Ectodermal cell (in vitro differentiated cells): ENCODE measurements at regions not wholly inside any gene's neighbourhood (a gene's known extent, or its start where the extent isn't known, plus 50 kb on each side); places are given as distances from the start of the nearest gene placed in this dataset.

Experiments used
- H3K27ac ChIP-seq: 2 replicates; pipeline ENCODE4 v1.7.0; 2013; ENCODE audit warnings: mild to moderate bottlenecking, low read depth, low read length; ENCODE audit not compliant: insufficient read depth, poor library complexity, severe bottlenecking
- H3K27me3 ChIP-seq: 2 replicates; pipeline ENCODE4 v1.7.0; 2013; ENCODE audit warnings: mild to moderate bottlenecking, low read length; ENCODE audit not compliant: insufficient read depth, control insufficient read depth, poor library complexity, severe bottlenecking
- H3K36me3 ChIP-seq: one replicate; pipeline ENCODE4 v1.7.0; 2013; ENCODE audit warnings: low read length; ENCODE audit not compliant: control insufficient read depth, insufficient read depth
- H3K4me1 ChIP-seq: one replicate; pipeline ENCODE4 v1.7.0; 2013; ENCODE audit warnings: low read length; ENCODE audit not compliant: control insufficient read depth, insufficient read depth
- H3K4me3 ChIP-seq: 2 replicates; pipeline ENCODE4 v1.7.0; 2013; ENCODE audit warnings: low read depth, low read length, control low read depth; ENCODE audit not compliant: insufficient read depth
- H3K9me3 ChIP-seq: 2 replicates; pipeline ENCODE4 v1.7.0; 2013; ENCODE audit warnings: mild to moderate bottlenecking, low read length, moderate library complexity; ENCODE audit not compliant: control insufficient read depth
- WGBS, 2 experiments: methylation state at CpG; one replicate each; pipeline ENCODE4 v1.1.7; 2013; ENCODE audit warnings: missing lambda C conversion rate in 2 of 2; 5-methylcytosine and 5-hydroxymethylcytosine counted together

- Histone ChIP-seq H3K4me1 (peaks cover 3% of the 10 kb centered on the region), H3K36me3 (no peaks in the 10 kb centered on the region)
- 0% methylated on average over 1 of the region's 1 CpG; no CpG with 5 or more reads in 1 of the 2 experiments for WGBS, 2 experiments
Observed at GRCh38 chr3:74036568-74036967, 411.8 kb upstream of the PDZRN3 start.

GRCh38 chr3:74036102-74036501, 411.4 kb upstream of the PDZRN3 start:
- Histone ChIP-seq H3K4me1 (peaks cover 3% of the 10 kb centered on the region), H3K27me3 (no peaks in the 10 kb centered on the region), H3K4me3 (no peak overlapping the region), H3K27ac (no peak overlapping the region), H3K9me3 (no peaks in the 10 kb centered on the region), H3K36me3 (no peaks in the 10 kb centered on the region)
- 95% methylated on average over 2 to 3 of the region's 3 CpGs for WGBS, 2 experiments

More at GRCh38 chr3:74036568-74036967, 411.8 kb upstream of the PDZRN3 start:
- no peaks in the 10 kb centered on the region for H3K27me3 ChIP-seq
- H3K4me3 ChIP-seq: no peak overlapping the region
- H3K9me3 ChIP-seq: no peaks in the 10 kb centered on the region
- H3K27ac ChIP-seq: no peak overlapping the region

GRCh38 chr3:74033806-74034205, 409.1 kb upstream of the PDZRN3 start:
- Histone ChIP-seq H3K4me3 (no peak overlapping the region), H3K36me3 (no peaks in the 10 kb centered on the region), H3K27me3 (no peaks in the 10 kb centered on the region), H3K4me1 (peaks cover 3% of the 10 kb centered on the region), H3K9me3 (no peaks in the 10 kb centered on the region), H3K27ac (no peak overlapping the region)
- 96 to 97% methylated on average over 2 of the region's 2 CpGs for WGBS, 2 experiments

- no peaks in the 10 kb centered on the region for H3K9me3 ChIP-seq
- peaks cover 3% of the 10 kb centered on the region for H3K4me1 ChIP-seq
- H3K27me3 ChIP-seq: no peaks in the 10 kb centered on the region
- no peak overlapping the region for H3K4me3 ChIP-seq
- no peak overlapping the region for H3K27ac ChIP-seq
- 85 to 96% methylated on average over 2 of the region's 2 CpGs for WGBS, 2 experiments
- no peaks in the 10 kb centered on the region for H3K36me3 ChIP-seq
Observed at GRCh38 chr3:74033381-74033780, 408.6 kb upstream of the PDZRN3 start.

GRCh38 chr3:74027121-74027520, 402.4 kb upstream of the PDZRN3 start:
- WGBS, 2 experiments: 90 to 92% methylated on average over 7 of the region's 7 CpGs
- H3K36me3 ChIP-seq: no peaks in the 10 kb centered on the region
- H3K9me3 ChIP-seq: no peaks in the 10 kb centered on the region
- no peaks in the 10 kb centered on the region for H3K27me3 ChIP-seq
- no peak overlapping the region for H3K27ac ChIP-seq
- H3K4me1 ChIP-seq: no peaks in the 10 kb centered on the region
- no peak overlapping the region for H3K4me3 ChIP-seq

GRCh38 chr3:74023395-74023794, 398.7 kb upstream of the PDZRN3 start:
- Histone ChIP-seq H3K36me3 (no peaks in the 10 kb centered on the region), H3K27me3 (no peaks in the 10 kb centered on the region), H3K27ac (no peak overlapping the region), H3K4me3 (no peak overlapping the region), H3K4me1 (no peaks in the 10 kb centered on the region), H3K9me3 (no peaks in the 10 kb centered on the region)
- 94 to 100% methylated on average over 2 of the region's 2 CpGs for WGBS, 2 experiments

- H3K27me3 ChIP-seq: no peaks in the 10 kb centered on the region
- WGBS, 2 experiments: 90 to 98% methylated on average over 2 of the region's 2 CpGs
- H3K9me3 ChIP-seq: no peaks in the 10 kb centered on the region
- H3K4me1 ChIP-seq: no peaks in the 10 kb centered on the region
- H3K36me3 ChIP-seq: no peaks in the 10 kb centered on the region
- no peak overlapping the region for H3K27ac ChIP-seq
- H3K4me3 ChIP-seq: no peak overlapping the region
Observed at GRCh38 chr3:74021449-74021848, 396.7 kb upstream of the PDZRN3 start.

GRCh38 chr3:74009961-74010844, 385.5 kb upstream of the PDZRN3 start:
- no peak overlapping the region for H3K4me3 ChIP-seq
- peak overlapping the region; percentile 53 for H3K27ac ChIP-seq
- H3K9me3 ChIP-seq: no peaks in the 10 kb centered on the region
- H3K36me3 ChIP-seq: no peaks in the 10 kb centered on the region
- peaks cover 26% of the 10 kb centered on the region for H3K4me1 ChIP-seq
- no peaks in the 10 kb centered on the region for H3K27me3 ChIP-seq
- WGBS, 2 experiments: 71 to 79% methylated on average over 4 of the region's 4 CpGs

GRCh38 chr3:74004386-74004785, 379.6 kb upstream of the PDZRN3 start:
- Histone ChIP-seq H3K36me3 (no peaks in the 10 kb centered on the region), H3K4me1 (peaks cover 10% of the 10 kb centered on the region), H3K27me3 (no peaks in the 10 kb centered on the region), H3K4me3 (no peak overlapping the region), H3K27ac (no peak overlapping the region), H3K9me3 (no peaks in the 10 kb centered on the region)
- 93% methylated on average over 3 of the region's 3 CpGs for WGBS, 2 experiments

- no peak overlapping the region for H3K27ac ChIP-seq
- WGBS, 2 experiments: 82 to 85% methylated on average over 4 of the region's 5 CpGs
- no peaks in the 10 kb centered on the region for H3K36me3 ChIP-seq
- H3K9me3 ChIP-seq: no peaks in the 10 kb centered on the region
- peaks cover 10% of the 10 kb centered on the region for H3K4me1 ChIP-seq
- H3K4me3 ChIP-seq: no peak overlapping the region
- H3K27me3 ChIP-seq: no peaks in the 10 kb centered on the region
Observed at GRCh38 chr3:74003734-74004133, 379.0 kb upstream of the PDZRN3 start.
